GM12878 (cell line): ENCODE measurements at regions not wholly inside any gene's neighbourhood (a gene's known extent, or its start where the extent isn't known, plus 50 kb on each side); places are given as distances from the start of the nearest gene placed in this dataset.

Experiments used
- ATAC-seq: fragments of 200-7000 bp; cut with Tn5 transposase; 3 replicates; pipeline ENCODE4 v1.9.1; 2020; ENCODE audit warnings: mild to moderate bottlenecking, moderate library complexity
- BruUV-seq: library from RNA; stranded (reverse); fragments of 400-500 nt; replicated peaks from 2 replicates; lab custom pipeline; 2021; lab: Mats Ljungman, UMichigan
- CTCF ChIA-PET: fragments of 300-600 bp; sonication (Branson Sonifier 250); formaldehyde crosslinking; extraction: SDS; loops from one replicate; lab custom pipeline; 2021; ENCODE audit warnings: inconsistent platforms; lab: Yijun Ruan, JAX
- POLR2A ChIA-PET: fragments of 350-600 bp; formaldehyde crosslinking; extraction: SDS; loops from one replicate; lab custom pipeline; 2021; ENCODE audit warnings: inconsistent platforms; lab: Charles Lee
- RAD21 ChIA-PET: fragments of 300-600 bp; sonication (Branson Sonifier 250); formaldehyde crosslinking; loops from one replicate; lab custom pipeline; 2023; ENCODE audit warnings: antibody characterized with exemption; ENCODE audit not compliant: unreplicated experiment; lab: Charles Lee
- SMC1A ChIA-PET: fragments of 300-600 bp; sonication (Branson Sonifier 250); formaldehyde crosslinking; loops from one replicate; lab custom pipeline; 2023; ENCODE audit not compliant: unreplicated experiment, uncharacterized antibody; lab: Charles Lee
- DNase-seq: peaks from one replicate; pipeline ENCODE4 v3.0.0-alpha.2; 2011; ENCODE audit warnings: low read depth, low spot score
- FAIRE-seq: peaks from 3 replicates; lab custom pipeline; 2011; peaks lifted over from hg19 to GRCh38; lab: Jason Lieb, UNC
- H2AFZ ChIP-seq: 2 replicates; pipeline ENCODE4 v1.6.0; 2011; ENCODE audit warnings: low read depth, low read length, control low read depth; ENCODE audit not compliant: control insufficient read depth
- H3K27ac ChIP-seq: 2 replicates; pipeline ENCODE4 v1.5.1; 2011; ENCODE audit warnings: control low read depth; ENCODE audit not compliant: control insufficient read depth, insufficient read depth
- H3K27me3 ChIP-seq, 2 experiments: replicated peaks in 1 of 2; 2 replicates each; pipeline versions ENCODE4 v1.6.0 to v1.6.1; 2011; ENCODE audit warnings: low read length in 1 of 2; ENCODE audit not compliant: control insufficient read depth in 2 of 2, insufficient read depth in 2 of 2
- H3K36me3 ChIP-seq, 2 experiments: 2 replicates each; pipeline ENCODE4 v1.5.1; 2011; ENCODE audit warnings: low read length in 1 of 2; ENCODE audit not compliant: control insufficient read depth in 2 of 2, insufficient read depth in 2 of 2
- H3K4me1 ChIP-seq: 2 replicates; pipeline ENCODE4 v1.6.1; 2011; ENCODE audit warnings: mild to moderate bottlenecking, low read length, moderate library complexity, mixed read lengths; ENCODE audit not compliant: control insufficient read depth, insufficient read depth
- H3K4me2 ChIP-seq: 2 replicates; pipeline ENCODE4 v1.6.0; 2011; ENCODE audit warnings: control low read depth; ENCODE audit not compliant: control insufficient read depth, insufficient read depth
- H3K4me3 ChIP-seq: fragments of 200-600 bp; sonication (generic); 2 replicates; pipeline ENCODE4 v1.5.1; 2016
- H3K79me2 ChIP-seq: 2 replicates; pipeline ENCODE4 v1.6.0; 2011; ENCODE audit warnings: low read length; ENCODE audit not compliant: control insufficient read depth, insufficient read depth
- H3K9ac ChIP-seq: 2 replicates; pipeline ENCODE4 v1.8.0; 2011; ENCODE audit warnings: low read length, control low read depth, mixed read lengths; ENCODE audit not compliant: control insufficient read depth, insufficient read depth
- H3K9me3 ChIP-seq: replicated peaks from 3 replicates; pipeline ENCODE4 v1.5.1; 2011; ENCODE audit warnings: mild to moderate bottlenecking, low read length; ENCODE audit not compliant: control insufficient read depth, insufficient read depth
- H4K20me1 ChIP-seq: 2 replicates; pipeline ENCODE4 v1.6.0; 2011; ENCODE audit not compliant: control insufficient read depth, insufficient read depth
- CHD2 ChIP-seq: IDR thresholded peaks from 2 replicates; pipeline ENCODE4 v1.6.1; 2011; ENCODE audit warnings: low read depth, low read length, improper control_type of control experiment, borderline replicate concordance
- HDAC6 ChIP-seq: fragments of 200-600 bp; sonication (generic); IDR thresholded peaks from one replicate; pipeline ENCODE4 v1.8.0; 2017; ENCODE audit warnings: antibody characterized with exemption; ENCODE audit not compliant: unreplicated experiment
- IRF5 ChIP-seq: fragments of 450-650 bp; IDR thresholded peaks from 2 replicates; pipeline ENCODE4 v1.6.1; 2017; ENCODE audit warnings: borderline replicate concordance
- KDM1A ChIP-seq: fragments of 200-600 bp; sonication (generic); IDR thresholded peaks from 2 replicates; pipeline ENCODE4 v1.6.1; 2016; ENCODE audit warnings: borderline replicate concordance
- PKNOX1 ChIP-seq: fragments of 450-650 bp; IDR thresholded peaks from 2 replicates; pipeline ENCODE4 v1.6.1; 2016; ENCODE audit warnings: mild to moderate bottlenecking
- WGBS: methylation state at CpG from one replicate; pipeline ENCODE4 v1.1.6; 2016; ENCODE audit warnings: low lambda C conversion rate; ENCODE audit not compliant: insufficient replicate concordance, insufficient coverage; ENCODE audit errors: missing lambda C conversion rate; 5-methylcytosine and 5-hydroxymethylcytosine counted together
- in situ Hi-C: fragments of 300-500 bp; cut with MboI; formaldehyde crosslinking; loops from 9 replicates; pipeline ENCODE4 v1.14.3; 2018; ENCODE audit warnings: mixed read lengths
- intact Hi-C: fragments of 100-400 bp; cut with micrococcal nuclease; formaldehyde crosslinking; loops from one replicate; pipeline ENCODE4 v1.14.2; 2022; ENCODE audit not compliant: unreplicated experiment

- ChIA-PET POLR2A (no interaction called here), SMC1A (no interaction called here), RAD21 (no interaction called here), CTCF (no interaction called here)
- H3K9me3 ChIP-seq: no peaks in the 10 kb centered on the region; the same call in 2 of the 3 replicates
- in situ Hi-C loops (no loop called here), intact Hi-C loops (no loop called here)
- H3K79me2 ChIP-seq: no peaks in the 10 kb centered on the region
- H3K27ac ChIP-seq: no peak overlapping the region
- FAIRE-seq (no peak), DNase-seq (no peak), ATAC-seq (no peak)
- no peaks in the 10 kb centered on the region for H3K36me3 ChIP-seq
- H3K4me2 ChIP-seq: no peak overlapping the region
- no TSS peak for BruUV-seq
- H2AFZ ChIP-seq: no peak overlapping the region
- H3K27me3 ChIP-seq: no peaks in the 10 kb centered on the region
- 69% methylated on average over 12 of the region's 12 CpGs for WGBS
- peaks cover 17% of the 10 kb centered on the region for H3K4me1 ChIP-seq
- no peak overlapping the region for H3K9ac ChIP-seq
- no peaks in the 10 kb centered on the region for H4K20me1 ChIP-seq
- TF ChIP-seq CHD2 (no peak), PKNOX1 (no peak), HDAC6 (no peak), IRF5 (no peak), KDM1A (no peak)
- no peak overlapping the region for H3K4me3 ChIP-seq
These were observed 98.5 kb upstream of the KLF3 start for GRCh38 chr4:38565271-38566199.
